GM12865 (cell line): ENCODE measurements at regions not wholly inside any gene's neighbourhood (a gene's known extent, or its start where the extent isn't known, plus 50 kb on each side); places are given as distances from the start of the nearest gene placed in this dataset.
A peak's percentile ranks its signal among the peaks of the same experiment; 100 is the strongest.

ENCODE experiments used
- DNase-seq: peaks from one replicate; pipeline ENCODE4 v3.0.0; 2010; ENCODE audit warnings: low read depth
- H3K4me3 ChIP-seq: 2 replicates; pipeline ENCODE4 v1.5.1; 2011; ENCODE audit warnings: mild to moderate bottlenecking, low read depth, low read length, control low read depth
- CTCF ChIP-seq: IDR thresholded peaks from 2 replicates; pipeline ENCODE4 v1.5.1; 2011; ENCODE audit warnings: low read length, control low read depth, low read depth, inconsistent platforms; ENCODE audit not compliant: insufficient read depth; ENCODE audit errors: missing control alignments

- no peak for TF ChIP-seq CTCF
- H3K4me3 ChIP-seq = no peak overlapping the region
- DNase-seq = no peak
Observed at GRCh38 chr14:21974741-21975140, 301.1 kb upstream of the OR4E1 start.

GRCh38 chr14:21965042-21965441 is 291.4 kb upstream of the OR4E1 start:
- no peak overlapping the region for H3K4me3 ChIP-seq
- no peak for DNase-seq
- TF ChIP-seq CTCF = no peak

- no peak for TF ChIP-seq CTCF
- DNase-seq = no peak
- H3K4me3 ChIP-seq = no peak overlapping the region
Observed at GRCh38 chr14:21964180-21964579, 290.6 kb upstream of the OR4E1 start.

GRCh38 chr14:21960636-21961035 is 287.0 kb upstream of the OR4E1 start:
- no peak for DNase-seq
- TF ChIP-seq CTCF = no peak
- H3K4me3 ChIP-seq = no peak overlapping the region

- TF ChIP-seq CTCF = no peak
Observed at GRCh38 chr14:21941885-21942284, 268.3 kb upstream of the OR4E1 start.

GRCh38 chr14:21940887-21941856 is 267.6 kb upstream of the OR4E1 start:
- no peak overlapping the region for H3K4me3 ChIP-seq
- DNase-seq = peak; percentile 28
- TF ChIP-seq CTCF = peak; percentile 51

More at GRCh38 chr14:21941885-21942284, 268.3 kb upstream of the OR4E1 start:
- DNase-seq = no peak
- H3K4me3 ChIP-seq = no peak overlapping the region
